Muscle layer of duodenum (tissue), 2 donors: ENCODE measurements at regions not wholly inside any gene's neighbourhood (a gene's known extent, or its start where the extent isn't known, plus 50 kb on each side); places are given as distances from the start of the nearest gene placed in this dataset.

Source experiments
- H3K27ac ChIP-seq: one replicate; pipeline ENCODE4 v1.7.0; 2013; ENCODE audit warnings: mild to moderate bottlenecking, low read length
- H3K27me3 ChIP-seq: one replicate; pipeline ENCODE4 v1.7.0; 2013; ENCODE audit warnings: low read depth, mild to moderate bottlenecking, control low read depth, low read length
- H3K36me3 ChIP-seq, 2 donors: one replicate each; pipeline ENCODE4 v1.7.0; 2013; ENCODE audit warnings: low read length in 2 of 2, control low read depth in 1 of 2, mild to moderate bottlenecking in 1 of 2; ENCODE audit not compliant: insufficient read depth in 2 of 2, control insufficient read depth in 1 of 2
- H3K4me1 ChIP-seq, 2 donors: one replicate each; pipeline ENCODE4 v1.7.0; 2013; ENCODE audit warnings: low read length in 2 of 2, mild to moderate bottlenecking in 2 of 2, control low read depth in 1 of 2, moderate library complexity in 1 of 2; ENCODE audit not compliant: insufficient read depth in 2 of 2, control insufficient read depth in 1 of 2
- H3K4me3 ChIP-seq, 2 donors: one replicate each; pipeline ENCODE4 v1.7.0; 2013; ENCODE audit warnings: low read length in 2 of 2, low read depth in 1 of 2, mild to moderate bottlenecking in 1 of 2
- H3K9me3 ChIP-seq, 2 donors: one replicate each; pipeline ENCODE4 v1.7.0; 2013; ENCODE audit warnings: low read length in 2 of 2, control low read depth in 1 of 2, mild to moderate bottlenecking in 1 of 2; ENCODE audit not compliant: control insufficient read depth in 1 of 2
- donor health status: healthy.

- Histone ChIP-seq H3K4me1 (no peaks in the 10 kb centered on the region), H3K36me3 (no peaks in the 10 kb centered on the region), H3K27ac (no peak overlapping the region), H3K27me3 (no peaks in the 10 kb centered on the region), H3K4me3 (no peak overlapping the region), H3K9me3 (no peaks in the 10 kb centered on the region)
Observed at GRCh38 chr10:121194696-121195523, 343.7 kb downstream of the WDR11 start.

GRCh38 chr10:121195524-121195910, 344.4 kb downstream of the WDR11 start:
- Histone ChIP-seq H3K4me1 (no peaks in the 10 kb centered on the region), H3K27ac (no peak overlapping the region), H3K36me3 (no peaks in the 10 kb centered on the region), H3K9me3 (no peaks in the 10 kb centered on the region), H3K27me3 (no peaks in the 10 kb centered on the region), H3K4me3 (no peak overlapping the region)

GRCh38 chr10:121199081-121199480, 347.9 kb downstream of the WDR11 start:
- no peak overlapping the region for H3K27ac ChIP-seq
- H3K9me3 ChIP-seq: no peaks in the 10 kb centered on the region
- H3K4me3 ChIP-seq: no peak overlapping the region
- no peaks in the 10 kb centered on the region for H3K27me3 ChIP-seq
- H3K36me3 ChIP-seq: no peaks in the 10 kb centered on the region
- no peaks in the 10 kb centered on the region for H3K4me1 ChIP-seq

- Histone ChIP-seq H3K27me3 (no peaks in the 10 kb centered on the region), H3K36me3 (no peaks in the 10 kb centered on the region), H3K4me3 (no peak overlapping the region), H3K9me3 (no peaks in the 10 kb centered on the region), H3K4me1 (no peaks in the 10 kb centered on the region), H3K27ac (no peak overlapping the region)
Observed at GRCh38 chr10:121205625-121206024, 354.5 kb downstream of the WDR11 start.

DNA sequence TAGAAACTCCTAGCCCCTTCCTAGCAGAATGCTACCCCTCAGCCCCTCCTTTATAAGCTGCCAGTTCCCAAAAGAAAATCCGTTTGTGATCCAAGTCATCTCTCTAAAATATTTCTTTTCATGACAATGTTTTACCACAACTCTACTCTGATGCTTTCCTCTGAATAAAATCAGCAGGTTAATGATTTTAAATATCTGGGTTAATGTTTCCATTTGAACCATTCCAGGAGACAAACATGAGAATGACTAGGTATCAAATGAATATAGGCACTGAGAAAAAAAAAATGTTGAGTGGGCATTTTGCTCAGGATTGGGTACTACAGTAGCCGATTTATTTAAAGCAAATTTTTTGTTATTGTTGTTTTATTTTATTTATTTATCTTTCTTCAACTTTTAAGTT, 360.3 kb downstream of the WDR11 start:
- Histone ChIP-seq H3K27ac (no peak overlapping the region), H3K36me3 (no peaks in the 10 kb centered on the region), H3K4me3 (no peak overlapping the region), H3K4me1 (no peaks in the 10 kb centered on the region), H3K27me3 (no peaks in the 10 kb centered on the region), H3K9me3 (no peaks in the 10 kb centered on the region)

DNA sequence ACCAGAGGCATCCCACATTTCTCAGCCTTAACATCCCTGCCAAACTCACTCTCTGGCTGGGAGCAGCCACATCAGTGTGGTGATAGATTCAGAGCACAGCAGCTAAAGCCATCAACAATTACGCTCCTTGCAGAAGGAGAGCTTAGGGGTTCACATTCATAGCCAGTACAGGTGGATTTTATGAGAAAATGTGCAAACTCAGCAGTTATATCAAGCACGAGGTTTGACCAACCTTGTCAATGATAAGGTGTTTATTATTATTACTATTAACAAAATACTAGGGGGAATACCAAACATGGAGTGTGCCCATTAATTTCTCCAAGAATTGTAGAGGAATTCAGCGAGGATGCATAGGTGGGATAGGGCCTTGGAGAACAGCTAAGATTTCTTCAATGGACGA, 362.3 kb downstream of the WDR11 start:
- Histone ChIP-seq H3K4me3 (no peak overlapping the region), H3K27me3 (no peaks in the 10 kb centered on the region), H3K9me3 (no peaks in the 10 kb centered on the region), H3K27ac (no peak overlapping the region), H3K4me1 (peaks cover 0 to 4% of the 10 kb centered on the region in 2 donors), H3K36me3 (no peaks in the 10 kb centered on the region)

DNA sequence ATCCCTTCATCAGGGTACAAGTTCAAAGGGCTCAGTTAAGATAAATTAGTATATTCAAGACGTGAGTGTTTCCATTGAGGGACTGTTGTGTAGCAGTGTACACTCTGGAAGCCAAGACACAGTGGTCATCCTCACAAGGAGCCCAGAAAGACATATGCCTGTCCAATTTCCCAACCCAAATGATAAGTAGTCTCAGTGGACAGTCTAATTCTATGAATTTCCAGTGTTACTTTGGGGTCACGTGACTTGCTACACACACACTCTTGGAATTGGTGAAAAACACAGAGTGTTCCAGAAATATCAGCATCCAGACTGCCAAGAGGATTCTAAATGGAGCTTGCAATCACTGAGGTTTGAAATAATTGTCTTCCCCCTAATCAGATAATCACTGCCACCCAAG, 365.1 kb downstream of the WDR11 start:
- peaks cover 0 to 4% of the 10 kb centered on the region in 2 donors for H3K4me1 ChIP-seq
- no peak overlapping the region for H3K4me3 ChIP-seq
- H3K27ac ChIP-seq: peak overlapping the region; percentile 18

GRCh38 chr10:121216721-121217181, 365.6 kb downstream of the WDR11 start:
- Histone ChIP-seq H3K36me3 (no peaks in the 10 kb centered on the region), H3K27ac (peak overlapping the region; percentile 18), H3K9me3 (no peaks in the 10 kb centered on the region), H3K27me3 (no peaks in the 10 kb centered on the region), H3K4me3 (no peak overlapping the region), H3K4me1 (peaks cover 0 to 4% of the 10 kb centered on the region in 2 donors)

More for the DNA sequence above, 365.1 kb downstream of the WDR11 start:
- Histone ChIP-seq H3K27me3 (no peaks in the 10 kb centered on the region), H3K9me3 (no peaks in the 10 kb centered on the region), H3K36me3 (no peaks in the 10 kb centered on the region)

GRCh38 chr10:121217331-121217730, 366.2 kb downstream of the WDR11 start:
- Histone ChIP-seq H3K27me3 (no peaks in the 10 kb centered on the region), H3K4me1 (peaks cover 0 to 4% of the 10 kb centered on the region in 2 donors), H3K27ac (no peak overlapping the region), H3K9me3 (no peaks in the 10 kb centered on the region), H3K4me3 (no peak overlapping the region), H3K36me3 (no peaks in the 10 kb centered on the region)

- peaks cover 0 to 4% of the 10 kb centered on the region in 2 donors for H3K4me1 ChIP-seq
- no peaks in the 10 kb centered on the region for H3K27me3 ChIP-seq
- no peak overlapping the region for H3K4me3 ChIP-seq
Observed at GRCh38 chr10:121221072-121221471, 369.9 kb downstream of the WDR11 start.

GRCh38 chr10:121221991-121222390, 370.8 kb downstream of the WDR11 start:
- Histone ChIP-seq H3K4me3 (no peak overlapping the region), H3K27ac (no peak overlapping the region), H3K4me1 (peaks cover 0 to 2% of the 10 kb centered on the region in 2 donors), H3K36me3 (no peaks in the 10 kb centered on the region), H3K9me3 (no peaks in the 10 kb centered on the region), H3K27me3 (no peaks in the 10 kb centered on the region)

More at GRCh38 chr10:121221072-121221471, 369.9 kb downstream of the WDR11 start:
- no peaks in the 10 kb centered on the region for H3K9me3 ChIP-seq
- no peaks in the 10 kb centered on the region for H3K36me3 ChIP-seq
- no peak overlapping the region for H3K27ac ChIP-seq

DNA sequence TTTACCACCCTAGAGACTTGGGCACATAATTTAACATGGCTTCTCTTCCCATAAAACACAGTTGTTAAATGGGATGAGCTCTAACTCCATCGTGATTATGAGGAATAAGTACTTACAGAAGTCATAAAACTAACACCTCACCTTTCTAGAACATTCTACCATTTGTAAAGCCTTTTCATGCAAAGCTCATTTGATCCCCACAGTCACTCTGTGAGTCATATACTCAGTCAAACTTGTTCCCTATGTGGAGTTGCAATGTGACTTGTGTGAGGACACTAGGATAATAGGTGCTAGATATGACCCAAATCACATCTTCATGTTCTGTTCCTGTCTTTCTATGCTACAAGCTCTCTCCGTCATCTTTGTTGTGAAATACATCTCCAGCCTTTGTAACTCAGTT, 371.7 kb downstream of the WDR11 start:
- H3K4me1 ChIP-seq: no peaks in the 10 kb centered on the region
- no peaks in the 10 kb centered on the region for H3K36me3 ChIP-seq
- H3K4me3 ChIP-seq: no peak overlapping the region
- no peak overlapping the region for H3K27ac ChIP-seq
- no peaks in the 10 kb centered on the region for H3K27me3 ChIP-seq
- no peaks in the 10 kb centered on the region for H3K9me3 ChIP-seq
